Smooth muscle cell (in vitro differentiated cells): ENCODE measurements at regions not wholly inside any gene's neighbourhood (a gene's known extent, or its start where the extent isn't known, plus 50 kb on each side); places are given as distances from the start of the nearest gene placed in this dataset.

Experiments used
- DNase-seq: peaks from one replicate; lab custom pipeline; 2025; ENCODE audit not compliant: unreplicated experiment; lab: John Stamatoyannopoulos, UW
- H2AFZ ChIP-seq: fragments of 200-600 bp; sonication (generic); 2 replicates; pipeline ENCODE4 v1.6.0; 2016; ENCODE audit warnings: antibody characterized with exemption, low read depth, mild to moderate bottlenecking
- H3F3A ChIP-seq: fragments of 200-600 bp; sonication (generic); 2 replicates; pipeline ENCODE4 v1.6.0; 2017; ENCODE audit warnings: antibody characterized with exemption, low read depth
- H3K27ac ChIP-seq: fragments of 200-600 bp; sonication (generic); 2 replicates; pipeline ENCODE4 v1.5.1; 2016; ENCODE audit warnings: low read depth, mild to moderate bottlenecking
- H3K27me3 ChIP-seq: fragments of 200-600 bp; sonication (generic); 2 replicates; pipeline ENCODE4 v1.6.1; 2016; ENCODE audit warnings: low read depth, mild to moderate bottlenecking
- H3K36me3 ChIP-seq: fragments of 200-600 bp; sonication (generic); 2 replicates; pipeline ENCODE4 v1.5.1; 2016; ENCODE audit warnings: low read depth
- H3K4me1 ChIP-seq: fragments of 200-600 bp; sonication (generic); 2 replicates; pipeline ENCODE4 v1.5.1; 2016; ENCODE audit warnings: low read depth
- H3K4me2 ChIP-seq: fragments of 200-600 bp; sonication (generic); 2 replicates; pipeline ENCODE4 v1.6.0; 2016; ENCODE audit warnings: mild to moderate bottlenecking
- H3K4me3 ChIP-seq: fragments of 200-600 bp; sonication (generic); 2 replicates; pipeline ENCODE4 v1.5.1; 2016; ENCODE audit warnings: mild to moderate bottlenecking
- H3K79me2 ChIP-seq: fragments of 200-600 bp; sonication (generic); 2 replicates; pipeline ENCODE4 v1.6.0; 2016; ENCODE audit warnings: low read depth, mild to moderate bottlenecking
- H3K9ac ChIP-seq: fragments of 200-600 bp; sonication (generic); 2 replicates; pipeline ENCODE4 v1.6.0; 2016; ENCODE audit warnings: low read depth
- H3K9me3 ChIP-seq: fragments of 200-600 bp; sonication (generic); replicated peaks from 2 replicates; pipeline ENCODE4 v1.5.1; 2016; ENCODE audit warnings: low read depth
- H4K20me1 ChIP-seq: fragments of 200-600 bp; sonication (generic); 2 replicates; pipeline ENCODE4 v1.6.0; 2016; ENCODE audit warnings: low read depth
- CTCF ChIP-seq: fragments of 200-600 bp; sonication (generic); IDR thresholded peaks from 2 replicates; pipeline ENCODE4 v1.5.1; 2017; ENCODE audit warnings: borderline replicate concordance, mild to moderate bottlenecking, antibody characterized with exemption; ENCODE audit not compliant: insufficient read depth, poor library complexity, severe bottlenecking
- WGBS: methylation state at CpG from one replicate; pipeline ENCODE4 v1.1.7; 2016; ENCODE audit warnings: low lambda C conversion rate; 5-methylcytosine and 5-hydroxymethylcytosine counted together

DNA sequence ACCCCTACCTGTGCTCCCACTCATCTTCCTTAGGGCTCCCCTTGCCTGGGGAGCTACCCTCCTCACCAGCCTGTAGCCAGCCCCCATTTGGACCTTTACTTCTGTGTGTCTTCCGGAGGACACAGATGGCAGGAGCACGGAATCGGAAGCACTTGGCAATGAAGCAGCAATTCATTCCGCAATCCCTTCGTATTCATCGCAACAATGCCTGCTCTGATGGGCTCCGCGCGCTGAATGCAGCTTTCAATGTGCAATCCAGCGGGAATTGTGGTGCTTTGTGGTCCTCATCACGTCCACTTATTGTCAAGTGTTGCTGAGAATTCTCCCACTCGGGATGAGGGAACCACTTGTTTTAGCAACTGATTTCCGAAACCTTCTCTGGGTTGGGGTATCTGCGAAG lies 336.0 kb downstream of the DHX35 start:
- no peak for DNase-seq
- H3K79me2 ChIP-seq, result no peaks in the 10 kb centered on the region
- H3F3A ChIP-seq, result no peaks in the 10 kb centered on the region
- H3K27ac ChIP-seq, result no peak overlapping the region
- H3K9ac ChIP-seq, result no peak overlapping the region
- no peaks in the 10 kb centered on the region for H3K27me3 ChIP-seq
- H3K36me3 ChIP-seq, result no peaks in the 10 kb centered on the region
- H2AFZ ChIP-seq, result no peak overlapping the region
- TF ChIP-seq CTCF, result no peak
- no peaks in the 10 kb centered on the region for H3K4me1 ChIP-seq
- no peak overlapping the region for H3K4me3 ChIP-seq
- WGBS, result 95% methylated on average over 14 of the region's 14 CpGs
- no peak overlapping the region for H3K4me2 ChIP-seq
- H3K9me3 ChIP-seq, result no peaks in the 10 kb centered on the region
- no peaks in the 10 kb centered on the region for H4K20me1 ChIP-seq

GRCh38 chr20:39295301-39295700 lies 333.2 kb downstream of the DHX35 start:
- no peak overlapping the region for H3K27ac ChIP-seq
- no peaks in the 10 kb centered on the region for H3K79me2 ChIP-seq
- H3K36me3 ChIP-seq, result no peaks in the 10 kb centered on the region
- DNase-seq, result no peak
- H4K20me1 ChIP-seq, result no peaks in the 10 kb centered on the region
- 66% methylated on average over 4 of the region's 4 CpGs for WGBS
- no peak overlapping the region for H3K9ac ChIP-seq
- no peak overlapping the region for H3K4me2 ChIP-seq
- no peak overlapping the region for H3K4me3 ChIP-seq
- no peaks in the 10 kb centered on the region for H3K27me3 ChIP-seq
- peaks cover 5% of the 10 kb centered on the region for H3K9me3 ChIP-seq
- TF ChIP-seq CTCF, result no peak
- no peaks in the 10 kb centered on the region for H3K4me1 ChIP-seq
- no peak overlapping the region for H2AFZ ChIP-seq
- no peaks in the 10 kb centered on the region for H3F3A ChIP-seq

DNA sequence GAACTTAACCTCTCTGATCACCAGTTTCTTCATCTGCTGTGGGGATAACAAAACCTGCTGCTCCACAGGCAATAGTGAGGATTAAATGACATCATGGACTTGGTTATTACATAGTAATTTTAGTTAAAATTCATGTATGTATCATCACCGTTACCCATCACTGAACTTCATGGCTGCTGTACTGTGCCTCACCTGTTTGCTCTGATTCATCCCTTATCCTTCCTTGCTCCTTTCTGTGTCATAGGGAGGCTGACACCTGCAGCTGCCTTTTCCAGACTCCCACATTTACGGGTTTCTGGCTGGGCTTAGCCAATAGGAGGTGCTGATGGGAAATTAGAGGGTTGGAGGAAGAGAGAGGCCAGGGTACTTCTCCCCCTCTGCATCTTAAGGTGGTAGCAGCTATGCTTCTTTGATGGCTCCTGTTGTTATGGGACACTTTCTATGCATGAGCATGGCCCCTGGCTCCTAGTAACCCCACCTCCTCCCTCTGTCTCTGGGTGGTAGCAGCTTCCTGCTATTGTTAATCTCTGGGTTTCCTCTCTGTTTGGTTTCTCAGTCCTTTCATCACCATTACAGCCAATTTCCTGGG lies 332.1 kb downstream of the DHX35 start:
- H3F3A ChIP-seq, result no peaks in the 10 kb centered on the region
- peaks cover 5% of the 10 kb centered on the region for H3K9me3 ChIP-seq
- TF ChIP-seq CTCF, result no peak
- no peak overlapping the region for H3K9ac ChIP-seq
- no peaks in the 10 kb centered on the region for H3K36me3 ChIP-seq
- no peak overlapping the region for H3K4me2 ChIP-seq
- no peak for DNase-seq
- WGBS, result 74% methylated on average over 2 of the region's 2 CpGs
- no peaks in the 10 kb centered on the region for H3K79me2 ChIP-seq
- no peak overlapping the region for H2AFZ ChIP-seq
- H3K4me1 ChIP-seq, result no peaks in the 10 kb centered on the region
- no peak overlapping the region for H3K27ac ChIP-seq
- H3K4me3 ChIP-seq, result no peak overlapping the region
- no peaks in the 10 kb centered on the region for H4K20me1 ChIP-seq
- no peaks in the 10 kb centered on the region for H3K27me3 ChIP-seq

- no peak for DNase-seq
- Histone ChIP-seq H3K79me2 (no peaks in the 10 kb centered on the region), H3K4me2 (no peak overlapping the region), H3K9ac (no peak overlapping the region), H3K9me3 (peaks cover 5% of the 10 kb centered on the region), H3K4me3 (no peak overlapping the region), H3F3A (no peaks in the 10 kb centered on the region), H3K27ac (no peak overlapping the region), H4K20me1 (no peaks in the 10 kb centered on the region), H3K27me3 (no peaks in the 10 kb centered on the region), H2AFZ (no peak overlapping the region), H3K36me3 (no peaks in the 10 kb centered on the region), H3K4me1 (no peaks in the 10 kb centered on the region)
- 85% methylated on average over 3 of the region's 3 CpGs for WGBS
- no peak for TF ChIP-seq CTCF
These were observed 330.1 kb downstream of the DHX35 start for GRCh38 chr20:39292193-39292736.
